Astrocyte of the hippocampus (primary cell): ENCODE measurements at regions not wholly inside any gene's neighbourhood (a gene's known extent, or its start where the extent isn't known, plus 50 kb on each side); places are given as distances from the start of the nearest gene placed in this dataset.
"Not testable (repeated sequence)": the region's sequence is repeated elsewhere in the genome, so short reads cannot be mapped to it uniquely, and the experiment has no call there.

ENCODE experiments used
- DNase-seq: peaks from one replicate; pipeline ENCODE4 v3.0.0; 2011; ENCODE audit warnings: low read depth, low spot score

GRCh38 chr1:147348592-147348991, 106.1 kb downstream of the CHD1L start:
- DNase-seq: not testable (repeated sequence)

- no peak for DNase-seq
Measured at GRCh38 chr1:147349533-147349932, 107.0 kb downstream of the CHD1L start.

DNA sequence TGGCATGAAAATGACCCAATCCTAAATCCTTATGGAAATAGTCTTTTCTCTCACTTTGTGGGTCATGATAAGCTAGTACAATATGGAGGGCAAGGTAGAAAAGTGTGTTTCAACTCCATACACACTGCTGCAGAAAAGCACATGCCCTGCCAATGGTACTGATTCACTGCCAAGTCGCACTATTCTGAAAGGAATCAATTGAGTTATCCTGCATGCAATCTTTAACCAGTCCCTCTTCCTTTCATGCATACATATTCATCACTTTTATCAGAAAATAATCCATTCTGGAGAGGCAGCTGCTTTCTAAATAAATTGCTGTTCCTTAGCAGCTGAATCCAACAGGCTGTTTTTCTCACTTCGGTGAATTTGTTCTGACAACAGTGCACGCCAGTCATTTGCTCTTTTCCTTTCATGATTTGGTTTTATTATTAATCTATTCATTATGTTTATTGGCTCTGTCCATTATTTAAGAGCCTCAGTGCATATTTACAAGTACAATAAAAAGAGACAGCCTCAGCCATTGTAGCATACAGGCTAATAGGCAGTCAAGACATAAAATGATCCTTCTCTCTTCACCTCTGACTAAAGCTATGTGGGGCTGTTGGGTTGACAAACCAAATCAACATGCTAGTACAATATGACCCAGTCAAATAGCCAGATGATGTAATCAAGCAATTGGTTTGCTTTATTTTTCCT, 108.8 kb downstream of the CHD1L start:
- no peak for DNase-seq

DNA sequence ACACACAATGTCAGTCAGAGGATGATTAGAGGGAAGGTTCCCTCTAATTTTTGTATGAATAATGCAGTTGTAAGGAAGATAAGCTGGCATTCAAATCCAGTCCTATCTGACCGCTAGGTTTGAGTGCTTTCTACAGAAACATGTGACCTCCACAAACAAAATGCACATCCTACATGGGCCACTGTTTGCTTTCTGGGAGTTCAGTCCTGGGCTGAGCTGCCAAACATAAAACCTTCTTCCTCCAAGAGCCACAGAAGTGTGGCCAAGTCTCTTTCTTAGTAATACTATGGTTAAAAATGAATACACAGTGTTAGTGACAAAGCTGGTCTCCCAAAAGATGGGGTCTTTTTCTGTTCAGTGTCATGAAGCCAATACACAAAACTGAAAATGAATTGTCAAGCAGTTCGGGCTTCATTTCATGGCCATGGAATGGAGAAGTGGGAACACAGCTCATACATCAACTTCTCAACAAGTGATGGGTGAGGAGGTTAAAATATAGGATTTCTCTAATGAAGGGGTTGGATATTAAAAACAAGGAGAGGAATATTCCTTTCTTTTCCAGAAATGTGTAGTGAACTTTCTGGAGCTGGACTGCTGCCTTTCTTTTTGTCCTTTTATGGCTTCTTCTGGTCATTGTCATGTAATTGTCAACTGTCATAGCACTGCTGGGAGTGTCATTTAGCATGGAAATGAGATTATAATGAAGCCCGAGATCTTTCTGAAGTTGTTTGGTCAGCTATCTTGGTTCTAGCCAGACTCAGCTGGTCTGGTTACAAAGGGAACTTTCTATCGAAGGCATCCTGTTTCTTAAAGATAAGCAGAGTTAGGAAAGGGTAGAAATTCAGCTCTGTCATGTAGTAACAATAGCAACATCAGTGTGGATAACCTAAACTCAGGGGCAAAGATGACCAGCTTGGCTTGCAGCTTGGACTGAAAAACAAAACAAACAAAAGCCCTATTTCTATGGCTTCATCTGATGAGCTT, 135.1 kb downstream of the CHD1L start:
- no peak for DNase-seq

DNA sequence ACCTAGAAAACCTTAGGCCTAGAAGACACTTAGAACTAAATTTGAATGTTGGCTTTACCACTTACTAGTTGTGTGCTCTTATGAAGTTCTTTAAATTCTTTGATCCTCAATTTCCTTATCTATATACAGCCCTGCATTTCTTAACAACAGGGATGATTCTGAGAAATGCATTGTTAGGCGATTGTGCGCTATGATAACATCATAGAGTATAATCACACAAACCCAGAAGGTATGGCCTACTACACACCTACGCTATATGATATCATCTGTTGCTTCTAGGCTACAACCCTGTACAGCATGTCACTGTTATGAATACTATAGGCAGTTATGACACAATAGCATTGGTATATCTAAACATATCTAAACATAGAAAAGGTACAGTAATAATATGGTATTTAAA, 137.4 kb downstream of the CHD1L start:
- DNase-seq: no peak

DNA sequence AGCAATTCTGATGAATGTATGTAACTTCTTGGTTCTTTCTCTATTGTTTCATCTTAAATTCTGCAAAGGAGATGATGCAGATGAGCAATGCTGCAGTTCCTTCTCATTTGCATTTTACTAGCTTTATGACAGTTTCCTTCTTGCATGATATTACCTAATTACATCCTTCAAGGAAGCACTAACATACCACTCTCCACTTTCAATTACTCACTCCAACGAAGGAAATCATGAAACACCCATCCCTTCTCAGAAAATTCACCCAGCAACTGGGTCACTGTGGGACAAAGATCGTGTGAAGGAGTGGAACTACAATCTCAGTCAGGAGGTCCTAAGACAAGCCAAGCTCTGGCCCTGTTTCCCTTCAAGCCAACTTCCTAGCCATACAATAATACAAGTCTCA, 142.3 kb downstream of the CHD1L start:
- no peak for DNase-seq

GRCh38 chr1:147388969-147389368, 146.5 kb downstream of the CHD1L start:
- no peak for DNase-seq

- DNase-seq: peak; percentile 69
Measured at GRCh38 chr1:147389532-147390184, 147.2 kb downstream of the CHD1L start.

DNA sequence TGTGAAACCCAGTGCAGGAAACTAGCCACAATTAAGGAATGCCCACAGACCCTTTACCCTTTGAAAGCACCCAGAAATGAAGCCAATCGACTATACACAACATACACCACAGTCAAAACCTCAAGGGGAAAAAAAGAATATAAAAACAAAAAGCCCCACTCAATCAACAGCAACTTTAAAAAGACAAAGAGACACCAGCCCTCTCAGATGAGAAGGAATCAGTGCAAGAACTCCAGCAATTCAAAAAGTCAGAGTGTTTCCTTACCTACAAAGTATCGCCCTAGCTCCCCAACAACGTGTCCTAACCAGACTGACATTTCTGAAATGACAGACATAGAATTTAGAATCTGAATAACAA, 147.7 kb downstream of the CHD1L start:
- no peak for DNase-seq

DNA sequence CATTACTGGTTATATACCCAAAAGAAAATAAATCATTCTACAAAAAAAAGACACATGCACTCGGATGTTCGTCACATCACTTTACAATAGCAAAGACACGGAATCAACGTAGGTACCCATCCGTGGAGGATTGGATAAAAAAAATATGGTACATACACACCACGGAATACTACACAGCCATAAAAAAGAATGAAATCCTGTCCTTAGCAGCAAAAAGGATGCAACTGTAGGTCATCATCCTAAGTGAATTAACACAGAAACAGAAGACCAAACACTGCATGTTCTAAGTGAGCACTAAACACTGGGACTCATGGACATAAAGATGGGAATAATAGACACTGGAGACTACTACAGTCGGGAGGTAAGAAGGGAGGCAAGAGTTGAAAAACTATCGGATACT, 148.6 kb downstream of the CHD1L start:
- DNase-seq: no peak

DNA sequence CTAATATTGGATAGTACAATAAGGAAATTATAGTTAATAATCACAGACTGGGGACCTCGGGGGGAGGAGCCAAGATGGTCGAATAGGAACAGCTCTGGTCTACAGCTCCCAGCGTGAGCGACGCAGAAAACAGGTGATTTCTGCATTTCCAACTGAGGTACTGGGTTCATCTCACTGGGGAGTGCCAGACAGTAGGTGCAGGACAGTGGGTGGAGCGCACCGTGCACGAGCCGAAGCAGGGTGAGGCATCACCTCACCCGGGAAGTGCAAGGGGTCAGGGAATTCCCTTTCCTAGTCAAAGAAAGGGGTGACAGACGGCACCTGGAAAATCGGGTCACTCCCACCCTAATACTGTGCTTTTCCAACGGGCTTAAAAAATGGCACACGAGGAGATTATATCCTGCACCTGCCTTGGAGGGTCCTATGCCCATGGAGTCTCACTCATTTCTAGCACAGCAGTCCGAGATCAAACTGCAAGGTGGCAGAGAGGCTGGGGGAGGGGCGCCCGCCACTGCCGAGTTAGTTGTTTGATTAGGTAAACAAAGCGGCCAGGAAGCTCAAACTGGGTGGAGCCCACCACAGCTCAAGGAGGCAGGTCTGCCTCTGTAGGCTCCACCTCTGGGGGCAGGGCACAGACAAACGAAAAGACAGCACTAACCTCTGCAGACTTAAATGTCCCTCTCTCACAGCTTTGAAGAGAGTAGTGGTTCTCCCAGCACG, 138.8 kb upstream of the BCL9 start:
- DNase-seq: not testable (repeated sequence)

DNA sequence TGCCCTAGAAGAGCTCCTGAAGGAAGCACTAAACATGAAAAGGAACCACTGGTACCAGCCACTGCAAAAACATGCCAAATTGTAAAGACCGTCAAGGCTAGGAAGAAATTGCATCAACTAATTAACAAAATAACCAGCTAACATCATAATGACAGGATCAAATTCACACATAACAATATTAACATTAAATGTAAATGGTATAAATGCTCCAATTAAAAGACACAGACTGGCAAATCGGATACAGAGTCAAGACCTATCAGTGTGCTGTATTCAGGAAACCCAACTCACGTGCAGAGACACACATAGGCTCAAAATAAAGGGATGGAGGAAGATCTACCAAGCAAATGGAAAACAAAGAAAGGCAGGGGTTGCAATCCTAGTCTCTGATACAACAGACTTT, 137.0 kb upstream of the BCL9 start:
- DNase-seq: not testable (repeated sequence)

GRCh38 chr1:147409886-147410285, 131.4 kb upstream of the BCL9 start:
- no peak for DNase-seq

DNA sequence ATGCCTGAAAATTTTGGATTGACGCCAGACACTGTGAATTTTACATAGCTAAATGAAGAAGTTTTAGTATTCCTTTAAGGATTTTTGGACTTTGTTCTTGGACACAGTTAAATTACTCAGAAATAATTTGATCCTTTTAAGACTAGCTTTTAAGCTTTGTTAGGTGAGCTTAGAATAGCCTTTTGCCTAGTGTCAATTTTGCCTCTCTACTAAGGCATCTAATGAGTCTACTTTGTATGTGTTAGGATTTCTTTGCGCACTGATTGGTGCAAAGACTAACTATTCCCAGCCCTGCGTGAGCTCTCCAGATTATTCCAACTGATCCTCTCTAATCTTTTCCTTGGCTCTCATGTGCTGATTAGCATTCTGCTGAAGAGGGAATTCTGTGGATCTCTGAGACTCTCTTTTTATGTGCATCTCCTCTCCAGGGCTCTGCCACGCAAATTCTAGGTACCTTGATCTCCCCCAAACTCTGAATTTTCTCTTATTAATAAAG, 128.1 kb upstream of the BCL9 start:
- no peak for DNase-seq

GRCh38 chr1:147414505-147415163, 126.7 kb upstream of the BCL9 start:
- no peak for DNase-seq

DNA sequence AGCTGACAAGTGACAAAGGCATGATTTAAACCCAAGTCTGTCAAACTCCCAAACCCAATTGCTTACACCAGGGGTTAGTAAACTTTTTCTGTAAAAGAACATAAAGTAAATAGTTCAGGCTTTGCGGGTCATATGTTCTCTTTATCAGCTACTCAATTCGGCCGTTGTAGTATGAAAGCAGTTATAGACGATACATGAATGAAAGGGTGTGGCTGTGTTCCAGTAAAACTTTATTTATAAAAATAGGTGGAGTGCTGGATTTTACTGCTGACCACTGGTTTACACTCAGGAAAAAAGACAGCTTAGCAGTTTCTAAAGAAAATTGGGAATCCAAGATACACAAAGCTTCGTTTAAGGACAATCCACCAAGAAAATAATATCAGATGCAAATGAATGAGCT, 124.3 kb upstream of the BCL9 start:
- DNase-seq: no peak

DNA sequence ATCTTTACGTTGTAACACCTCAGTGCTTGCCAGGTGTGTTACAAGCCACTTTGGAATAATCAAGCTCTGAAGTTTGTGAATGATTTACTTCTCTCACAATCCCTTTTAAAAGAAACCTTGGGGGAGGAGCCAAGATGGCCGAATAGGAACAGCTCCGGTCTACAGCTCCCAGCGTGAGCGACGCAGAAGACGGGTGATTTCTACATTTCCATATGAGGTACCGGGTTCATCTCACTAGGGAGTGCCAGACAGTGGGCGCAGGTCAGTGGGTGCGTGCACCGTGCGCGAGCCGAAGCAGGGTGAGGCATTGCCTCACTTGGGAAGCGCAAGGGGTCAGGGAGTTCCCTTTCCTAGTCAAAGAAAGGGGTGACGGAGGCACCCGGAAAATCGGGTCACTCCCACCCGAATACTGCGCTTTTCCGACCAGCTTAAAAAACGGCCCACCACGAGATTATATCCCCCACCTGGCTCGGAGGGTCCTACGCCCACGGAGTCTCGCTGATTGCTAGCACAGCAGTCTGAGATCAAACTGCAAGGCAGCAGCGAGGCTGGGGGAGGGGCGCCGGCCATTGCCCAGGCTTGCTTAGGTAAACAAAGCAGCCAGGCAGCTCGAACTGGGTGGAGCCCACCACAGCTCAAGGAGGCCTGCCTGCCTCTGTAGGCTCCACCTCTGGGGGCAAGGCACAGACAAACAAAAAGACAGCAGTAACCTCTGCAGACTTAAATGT, 118.0 kb upstream of the BCL9 start:
- not testable (repeated sequence) for DNase-seq

DNA sequence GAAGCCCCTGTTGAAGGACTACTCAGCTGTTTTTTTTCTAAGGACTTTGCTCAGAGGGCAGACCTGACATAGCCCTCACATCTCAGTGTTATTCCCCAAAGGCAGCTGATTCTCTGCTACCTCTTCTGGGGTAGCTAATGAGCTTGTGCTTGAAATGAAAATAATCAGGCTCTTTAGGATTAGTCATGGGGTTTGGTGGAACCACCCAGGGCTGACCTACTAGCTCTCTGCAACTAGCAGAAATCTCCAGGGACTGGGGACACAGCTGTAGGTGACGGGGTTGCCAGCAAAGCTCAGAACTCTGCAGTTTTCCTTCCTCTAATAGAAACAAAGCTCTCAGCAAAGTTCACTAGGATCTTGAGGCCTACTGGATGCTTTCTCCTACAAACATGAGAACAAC, 106.4 kb upstream of the BCL9 start:
- DNase-seq: no peak

DNA sequence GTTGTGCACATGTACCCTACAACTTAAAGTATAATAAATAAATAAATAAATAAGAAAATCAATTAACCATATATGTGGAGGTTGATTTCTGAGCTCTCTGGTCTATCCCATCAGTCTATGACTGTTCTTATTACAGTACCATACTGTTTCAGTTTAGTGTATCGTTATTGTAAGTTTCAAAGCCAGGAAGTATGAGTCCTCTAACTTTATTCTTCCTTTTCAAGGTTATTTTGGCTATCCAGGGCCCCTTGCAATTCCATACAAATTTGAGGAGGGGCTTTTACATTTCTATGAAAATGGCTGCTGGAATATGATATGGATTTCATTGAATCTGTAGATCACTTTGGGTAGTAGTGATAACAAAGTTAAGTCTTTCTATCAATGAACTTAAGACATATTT, 96.9 kb upstream of the BCL9 start:
- no peak for DNase-seq

DNA sequence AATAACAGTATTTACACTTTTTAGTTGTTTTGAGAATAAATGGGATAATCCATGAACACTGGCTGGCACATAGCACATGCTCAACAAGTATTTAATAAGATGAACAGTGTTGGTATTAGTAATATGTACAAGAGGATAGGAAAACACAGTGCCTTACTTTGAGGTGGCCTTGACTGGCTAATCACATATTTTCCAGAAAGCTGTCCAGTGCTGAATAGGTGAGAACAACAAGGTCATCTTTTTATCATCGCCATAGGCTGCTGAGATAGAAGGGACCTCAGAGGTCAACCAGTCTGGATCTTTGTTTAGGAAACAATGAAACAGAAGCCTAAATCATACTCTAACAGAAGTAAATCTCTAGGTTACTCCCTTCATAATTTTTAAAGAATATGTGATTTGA, 89.7 kb upstream of the BCL9 start:
- no peak for DNase-seq
